D721Med (cell line): ENCODE measurements at regions not wholly inside any gene's neighbourhood (a gene's known extent, or its start where the extent isn't known, plus 50 kb on each side); places are given as distances from the start of the nearest gene placed in this dataset.

Experiments
- DNase-seq: peaks from one replicate; pipeline ENCODE4 v3.0.0; 2011; ENCODE audit warnings: low spot score; ENCODE audit not compliant: insufficient read length
- FAIRE-seq: peaks from 2 replicates; lab custom pipeline; 2011; peaks lifted over from hg19 to GRCh38; lab: Jason Lieb, UNC
- CTCF ChIP-seq: IDR thresholded peaks from 2 replicates; pipeline ENCODE4 v1.5.1; 2012; ENCODE audit warnings: mild to moderate bottlenecking, control low read depth; ENCODE audit not compliant: insufficient read depth; ENCODE audit errors: missing control alignments

GRCh38 chr13:48919751-48920150, 56.0 kb upstream of the FNDC3A start:
- no peak for FAIRE-seq
- TF ChIP-seq CTCF = no peak
- no peak for DNase-seq

GRCh38 chr13:48920730-48921129, 55.0 kb upstream of the FNDC3A start:
- FAIRE-seq = no peak

GRCh38 chr13:48923376-48923775, 52.3 kb upstream of the FNDC3A start:
- DNase-seq (no peak), FAIRE-seq (no peak)
- no peak for TF ChIP-seq CTCF

More at GRCh38 chr13:48920730-48921129, 55.0 kb upstream of the FNDC3A start:
- no peak for TF ChIP-seq CTCF
- no peak for DNase-seq

GRCh38 chr13:48925001-48925400, 50.7 kb upstream of the FNDC3A start:
- FAIRE-seq (no peak), DNase-seq (no peak)
- no peak for TF ChIP-seq CTCF
